Fibroblast of lung (primary cell): ENCODE measurements at regions not wholly inside any gene's neighbourhood (a gene's known extent, or its start where the extent isn't known, plus 50 kb on each side); places are given as distances from the start of the nearest gene placed in this dataset.

Experiments
- CTCF ChIP-seq, 2 donors: IDR thresholded peaks in 1 of 2; conservative IDR thresholded peaks in 1 of 2; 1 replicate in 1 of 2; 2 replicates in 1 of 2; pipeline ENCODE4 v1.5.1; 2011 to 2012; ENCODE audit warnings: low read length in 2 of 2, control low read depth in 1 of 2, inconsistent platforms in 1 of 2, low read depth in 1 of 2, mild to moderate bottlenecking in 1 of 2
- EZH2 ChIP-seq: IDR thresholded peaks from 2 replicates; pipeline ENCODE4 v1.5.1; 2012; ENCODE audit warnings: low read length, control low read depth, mild to moderate bottlenecking; ENCODE audit errors: missing control alignments

DNA sequence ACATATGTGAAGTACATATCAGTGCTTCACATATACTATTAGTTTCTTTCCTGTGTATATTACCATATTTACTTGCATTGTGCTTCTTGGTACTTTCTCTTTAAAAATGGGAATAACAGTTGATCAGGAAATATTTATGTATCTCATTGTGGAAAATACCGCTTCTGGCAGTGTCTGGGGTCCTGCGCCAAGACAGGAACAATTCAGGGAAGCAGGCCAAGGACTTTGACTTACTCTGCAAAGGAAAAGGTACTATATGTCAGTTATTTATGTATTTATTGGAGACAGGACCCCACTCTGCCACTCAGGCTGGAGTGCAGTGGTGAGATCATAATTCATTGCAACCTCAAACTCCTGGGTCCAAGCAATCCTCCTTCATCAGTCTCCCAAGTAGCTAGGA lies 57.7 kb upstream of the NBEA start:
- TF ChIP-seq CTCF (conservative IDR thresholded peaks at IDR 0.05 in 1 of 2, IDR thresholded peaks at IDR 0.05 in 1 of 2; ENCODE audit: low read depth in 1 of 2, low read length in 2 of 2) (no peak), EZH2 (no peak)
